HG03159 (cell line): ENCODE measurements at regions not wholly inside any gene's neighbourhood (a gene's known extent, or its start where the extent isn't known, plus 50 kb on each side); places are given as distances from the start of the nearest gene placed in this dataset.
"Not testable (repeated sequence)": the region's sequence is repeated elsewhere in the genome, so short reads cannot be mapped to it uniquely, and the experiment has no call there.

ENCODE experiments used
- ATAC-seq: cut with Tn5 transposase; IDR thresholded peaks from one replicate; pipeline ENCODE4 v1.9.1; 2021; ENCODE audit warnings: mild to moderate bottlenecking, moderate library complexity; ENCODE audit not compliant: unreplicated experiment

GRCh38 chr5:51159164-51159563 is 224.1 kb upstream of the ISL1 start:
- no peak for ATAC-seq

GRCh38 chr5:51159606-51160005 is 223.6 kb upstream of the ISL1 start:
- ATAC-seq = no peak

GRCh38 chr5:51162245-51162644 is 221.0 kb upstream of the ISL1 start:
- ATAC-seq = no peak

- ATAC-seq = not testable (repeated sequence)
Measured at GRCh38 chr5:51165621-51166020, 217.6 kb upstream of the ISL1 start.

- ATAC-seq = no peak
Measured at GRCh38 chr5:51172903-51173626, 210.2 kb upstream of the ISL1 start.

- no peak for ATAC-seq
Measured at GRCh38 chr5:51181208-51181894, 201.9 kb upstream of the ISL1 start.

GRCh38 chr5:51185850-51186329 is 197.4 kb upstream of the ISL1 start:
- ATAC-seq = no peak

- ATAC-seq = no peak
Measured at GRCh38 chr5:51188001-51188591, 195.2 kb upstream of the ISL1 start.

GRCh38 chr5:51194671-51195070 is 188.6 kb upstream of the ISL1 start:
- no peak for ATAC-seq

- ATAC-seq = no peak
Measured at GRCh38 chr5:51201024-51201423, 182.2 kb upstream of the ISL1 start.

- no peak for ATAC-seq
Measured at GRCh38 chr5:51201708-51202107, 181.5 kb upstream of the ISL1 start.

- ATAC-seq = no peak
Measured at GRCh38 chr5:51202161-51202560, 181.1 kb upstream of the ISL1 start.

- ATAC-seq = peak; percentile 79
Measured at GRCh38 chr5:51203598-51203997, 179.7 kb upstream of the ISL1 start.

GRCh38 chr5:51208296-51208695 is 175.0 kb upstream of the ISL1 start:
- ATAC-seq = no peak

- ATAC-seq = no peak
Measured at GRCh38 chr5:51214746-51215145, 168.5 kb upstream of the ISL1 start.

- no peak for ATAC-seq
Measured at GRCh38 chr5:51225789-51226742, 157.2 kb upstream of the ISL1 start.

- ATAC-seq = no peak
Measured at GRCh38 chr5:51227963-51228470, 155.2 kb upstream of the ISL1 start.

GRCh38 chr5:51230336-51230735 is 152.9 kb upstream of the ISL1 start:
- ATAC-seq = no peak

- ATAC-seq = no peak
Measured at GRCh38 chr5:51242456-51242855, 140.8 kb upstream of the ISL1 start.

- ATAC-seq = not testable (repeated sequence)
Measured at GRCh38 chr5:51250957-51251356, 132.3 kb upstream of the ISL1 start.

- no peak for ATAC-seq
Measured at GRCh38 chr5:51271261-51271660, 112.0 kb upstream of the ISL1 start.
